ENCODE measurements at regions not wholly inside any gene's neighbourhood (a gene's known extent, or its start where the extent isn't known, plus 50 kb on each side); places are given as distances from the start of the nearest gene placed in this dataset.

- H3K4me3 ChIP-seq (ENCODE audit: control insufficient read depth in 2 of 3, extremely low read depth in 1 of 3, insufficient read depth in 2 of 3, low read depth in 1 of 3, low read length in 3 of 3) = no peak overlapping the region
- DNase-seq (ENCODE audit: low read depth, low spot score) (no peak), FAIRE-seq (no peak)
- no peak overlapping the region for H2AFZ ChIP-seq (ENCODE audit: control insufficient read depth, low read length)
- no peaks in the 10 kb centered on the region for H3K9me1 ChIP-seq (ENCODE audit: control insufficient read depth, extremely low read depth, insufficient read depth, low read length)
- TF ChIP-seq EZH2 (IDR thresholded peaks at IDR 0.05; ENCODE audit: low read length) (no peak), CTCF (optimal IDR thresholded peaks at IDR 0.05 in 1 of 3, IDR thresholded peaks at IDR 0.05 in 1 of 3, conservative IDR thresholded peaks at IDR 0.05 in 1 of 3; ENCODE audit: extremely low read depth in 1 of 3, insufficient read depth in 2 of 3, low read length in 3 of 3) (no peak)
- no peaks in the 10 kb centered on the region for H3K9me3 ChIP-seq (ENCODE audit: control insufficient read depth, low read depth, low read length)
- no peak overlapping the region for H3K4me2 ChIP-seq (ENCODE audit: control insufficient read depth, extremely low read depth, insufficient read depth, low read depth, low read length)
- no peaks in the 10 kb centered on the region for H3K4me1 ChIP-seq (ENCODE audit: control insufficient read depth, extremely low read depth, insufficient read depth, low read length)
- H3K36me3 ChIP-seq (ENCODE audit: control insufficient read depth in 2 of 2, extremely low read depth in 1 of 2, insufficient read depth in 2 of 2, low read length in 2 of 2) = no peaks in the 10 kb centered on the region
- no peaks in the 10 kb centered on the region for H3K27me3 ChIP-seq (ENCODE audit: control insufficient read depth, extremely low read depth, insufficient read depth, low read length)
- dilution Hi-C loops (cut with MboI; ENCODE audit: extremely low pct_ligation_motif_present, low sequenced_read_pairs) = no loop called here
- H4K20me1 ChIP-seq (ENCODE audit: control insufficient read depth, extremely low read depth, insufficient read depth, low read length) = no peaks in the 10 kb centered on the region
- no peaks in the 10 kb centered on the region for H3K79me2 ChIP-seq (ENCODE audit: control insufficient read depth, insufficient read depth, low read length)
- no peak overlapping the region for H3K27ac ChIP-seq (ENCODE audit: control insufficient read depth, insufficient read depth, low read length)
- H3K9ac ChIP-seq (ENCODE audit: control insufficient read depth, extremely low read depth, insufficient read depth, low read length) = no peak overlapping the region
These were observed 198.4 kb upstream of the NT5C1B start for GRCh38 chr2:18787726-18788125.

GRCh38 chr2:18784245-18784644 lies 194.9 kb upstream of the NT5C1B start:
- Histone ChIP-seq H3K27me3 (ENCODE audit: control insufficient read depth, extremely low read depth, insufficient read depth, low read length) (no peaks in the 10 kb centered on the region), H3K4me1 (ENCODE audit: control insufficient read depth, extremely low read depth, insufficient read depth, low read length) (no peaks in the 10 kb centered on the region), H2AFZ (ENCODE audit: control insufficient read depth, low read length) (no peak overlapping the region), H4K20me1 (ENCODE audit: control insufficient read depth, extremely low read depth, insufficient read depth, low read length) (no peaks in the 10 kb centered on the region), H3K4me2 (ENCODE audit: control insufficient read depth, extremely low read depth, insufficient read depth, low read depth, low read length) (no peak overlapping the region), H3K9me1 (ENCODE audit: control insufficient read depth, extremely low read depth, insufficient read depth, low read length) (no peaks in the 10 kb centered on the region), H3K36me3 (ENCODE audit: control insufficient read depth in 2 of 2, extremely low read depth in 1 of 2, insufficient read depth in 2 of 2, low read length in 2 of 2) (no peaks in the 10 kb centered on the region), H3K9ac (ENCODE audit: control insufficient read depth, extremely low read depth, insufficient read depth, low read length) (no peak overlapping the region), H3K27ac (ENCODE audit: control insufficient read depth, insufficient read depth, low read length) (no peak overlapping the region), H3K4me3 (ENCODE audit: control insufficient read depth in 2 of 3, extremely low read depth in 1 of 3, insufficient read depth in 2 of 3, low read depth in 1 of 3, low read length in 3 of 3) (no peak overlapping the region), H3K9me3 (ENCODE audit: control insufficient read depth, low read depth, low read length) (no peaks in the 10 kb centered on the region), H3K79me2 (ENCODE audit: control insufficient read depth, insufficient read depth, low read length) (no peaks in the 10 kb centered on the region)
- TF ChIP-seq EZH2 (IDR thresholded peaks at IDR 0.05; ENCODE audit: low read length) (no peak), CTCF (optimal IDR thresholded peaks at IDR 0.05 in 1 of 3, IDR thresholded peaks at IDR 0.05 in 1 of 3, conservative IDR thresholded peaks at IDR 0.05 in 1 of 3; ENCODE audit: extremely low read depth in 1 of 3, insufficient read depth in 2 of 3, low read length in 3 of 3) (no peak)
- DNase-seq (ENCODE audit: low read depth, low spot score) (no peak), FAIRE-seq (no peak)
- dilution Hi-C loops (cut with MboI; ENCODE audit: extremely low pct_ligation_motif_present, low sequenced_read_pairs) = no loop called here

Data from keratinocyte (primary cell).